ENCODE measurements at regions not wholly inside any gene's neighbourhood (a gene's known extent, or its start where the extent isn't known, plus 50 kb on each side); places are given as distances from the start of the nearest gene placed in this dataset.

- Histone ChIP-seq H2BK20ac (ENCODE audit: low read depth, low read length, poor library complexity, severe bottlenecking) (no peak overlapping the region), H3K23me2 (ENCODE audit: insufficient read length, low read depth, low read length, poor library complexity, severe bottlenecking) (no peaks in the 10 kb centered on the region)
- H3K9me3 Mint-ChIP-seq = peaks cover 5 to 8% of the 10 kb centered on the region in 2 experiments
These were observed 372.4 kb upstream of the PAPPA start for GRCh38 chr9:115781070-115781736.

More at GRCh38 chr9:115781070-115781736, 372.4 kb upstream of the PAPPA start:
- H3K27me3 Mint-ChIP-seq (ENCODE audit: low read depth) = no peaks in the 10 kb centered on the region
- Histone ChIP-seq H3K9me3 (ENCODE audit: control insufficient read depth, low read depth, low read length) (no peaks in the 10 kb centered on the region), H4K91ac (ENCODE audit: insufficient read length, low read depth, low read length) (no peak overlapping the region), H3K4ac (ENCODE audit: low read depth, low read length) (no peak overlapping the region), H3K27me3 (ENCODE audit: insufficient read depth, low read length) (no peaks in the 10 kb centered on the region), H2BK12ac (ENCODE audit: insufficient read length, low read depth, low read length) (no peak overlapping the region), H4K8ac (replicated peaks; ENCODE audit: insufficient read length, low read depth, low read length) (no peak overlapping the region), H4K5ac (ENCODE audit: insufficient read length, low read depth, low read length) (no peak overlapping the region), H3T11ph (ENCODE audit: low read length) (no peak overlapping the region), H2BK15ac (ENCODE audit: low read depth, low read length) (no peak overlapping the region), H3K14ac (ENCODE audit: insufficient read depth, low read length) (no peak overlapping the region), H4K20me1 (ENCODE audit: control insufficient read depth, insufficient read depth, insufficient read length) (no peaks in the 10 kb centered on the region), H3K23ac (ENCODE audit: insufficient read length, low read depth, low read length) (no peak overlapping the region), H2AK5ac (ENCODE audit: insufficient read length, low read length) (no peak overlapping the region), H3K79me1 (ENCODE audit: insufficient read depth, low read depth, low read length, poor library complexity, severe bottlenecking) (no peaks in the 10 kb centered on the region), H3K18ac (ENCODE audit: insufficient read length, low read depth, low read length) (no peak overlapping the region), H2BK120ac (ENCODE audit: low read depth, low read length, poor library complexity, severe bottlenecking) (no peak overlapping the region), H2BK5ac (ENCODE audit: insufficient read length, low read length) (no peak overlapping the region), H3K27ac (ENCODE audit: insufficient read length, low read depth, low read length) (no peak overlapping the region), H3K79me2 (ENCODE audit: insufficient read depth, low read length) (no peaks in the 10 kb centered on the region), H3K9ac (ENCODE audit: extremely low read depth, insufficient read length, low read length) (no peak overlapping the region), H2AFZ (ENCODE audit: low read length) (no peak overlapping the region), H3K4me1 (ENCODE audit: insufficient read depth, low read length) (no peaks in the 10 kb centered on the region), H3K4me2 (ENCODE audit: insufficient read depth, insufficient read length, low read length) (no peak overlapping the region), H3K56ac (ENCODE audit: insufficient read length, low read depth, low read length) (no peak overlapping the region)
- no peak overlapping the region for H3K27ac Mint-ChIP-seq
- no peaks in the 10 kb centered on the region for H3K4me1 Mint-ChIP-seq
- H3K36me3 Mint-ChIP-seq (ENCODE audit: insufficient read depth in 1 of 3, low read depth in 3 of 3) = peaks cover 0 to 13% (median 5%) of the 10 kb centered on the region in 3 experiments; a peak in 5 of 7 replicates
- no CpG with 5 or more reads among the region's 4 CpGs for WGBS (ENCODE audit: extremely low coverage, insufficient read length, low lambda C conversion rate)
- no peak for TF ChIP-seq CTCF (conservative IDR thresholded peaks at IDR 0.05)
- DNase-seq = no peak
- H3K4me3 Mint-ChIP-seq = no peak overlapping the region
